GM18907 (cell line): ENCODE measurements at regions not wholly inside any gene's neighbourhood (a gene's known extent, or its start where the extent isn't known, plus 50 kb on each side); places are given as distances from the start of the nearest gene placed in this dataset.
"Not testable (repeated sequence)": the region's sequence is repeated elsewhere in the genome, so short reads cannot be mapped to it uniquely, and the experiment has no call there.

Experiments used
- ATAC-seq: cut with Tn5 transposase; IDR thresholded peaks from one replicate; pipeline ENCODE4 v1.9.1; 2021; ENCODE audit warnings: mild to moderate bottlenecking, moderate library complexity; ENCODE audit not compliant: unreplicated experiment

DNA sequence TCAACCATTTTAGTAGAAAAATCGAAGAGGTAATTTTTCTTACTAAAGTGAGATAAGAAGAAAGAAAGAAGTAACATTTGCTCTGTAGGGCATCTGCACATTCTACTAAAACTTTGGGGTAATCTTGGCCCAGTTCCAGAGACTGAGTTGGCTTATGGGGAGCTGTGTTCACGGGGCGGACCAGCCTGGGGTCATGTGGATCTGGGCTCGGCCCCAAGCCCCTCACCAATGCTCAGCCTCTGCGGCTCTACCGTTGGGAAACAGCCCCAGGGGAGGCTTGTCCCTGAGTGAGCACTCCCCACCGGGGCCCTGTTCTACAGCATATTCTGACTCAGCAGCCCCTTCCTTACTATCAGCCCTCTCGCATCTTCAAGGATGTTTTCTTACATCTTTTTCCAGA, 132.3 kb downstream of the RTP5 start:
- no peak for ATAC-seq

- ATAC-seq, result no peak
These were observed 133.4 kb downstream of the RTP5 start for GRCh38 chr2:242002944-242003343.

DNA sequence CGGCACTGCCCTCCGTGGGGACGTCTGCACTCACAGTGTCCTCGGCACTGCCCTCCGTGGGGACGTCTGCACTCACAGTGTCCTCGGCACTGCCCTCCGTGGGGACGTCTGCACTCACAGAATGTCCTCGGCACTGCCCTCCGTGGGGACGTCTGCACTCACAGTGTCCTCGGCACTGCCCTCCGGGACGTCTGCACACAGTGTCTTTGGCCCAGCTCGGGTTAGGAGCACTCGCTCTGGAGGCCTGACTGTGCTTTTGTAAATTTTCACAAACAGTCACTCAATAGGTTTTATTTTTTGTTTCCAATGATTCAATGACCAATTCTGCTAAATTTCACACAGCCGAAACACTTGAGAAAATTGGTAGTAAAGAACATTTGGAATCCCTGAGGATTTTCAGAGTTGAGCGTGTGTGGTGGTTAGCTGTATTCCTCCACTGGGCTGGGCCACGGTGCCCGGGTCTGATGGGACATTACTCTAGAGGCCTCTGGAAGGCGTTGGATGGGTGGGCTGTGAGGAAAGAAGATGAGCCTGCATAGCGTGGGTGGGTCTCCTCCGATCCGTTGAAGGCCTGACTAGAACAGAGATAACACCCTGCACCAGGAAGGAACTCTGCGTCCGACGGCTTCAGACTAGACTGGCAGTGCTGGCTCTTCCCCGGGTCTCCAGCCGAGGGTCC, 134.8 kb downstream of the RTP5 start:
- no peak for ATAC-seq

DNA sequence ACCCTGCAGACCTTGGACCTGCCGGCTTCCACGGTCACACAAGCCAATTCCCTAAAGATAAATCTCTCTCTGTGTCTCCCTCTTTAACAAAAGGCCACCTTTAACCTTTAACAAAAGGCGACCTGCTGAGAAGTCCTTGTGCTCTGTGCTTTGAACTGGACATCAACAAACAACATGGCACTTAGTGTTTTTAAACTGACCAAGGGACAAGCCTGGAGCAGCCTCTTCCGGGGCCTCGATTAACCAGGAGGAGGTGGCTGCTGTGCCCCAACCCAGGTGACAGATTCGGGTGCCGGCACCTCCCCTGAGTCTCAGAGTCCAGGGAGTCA, 135.3 kb downstream of the RTP5 start:
- ATAC-seq, result no peak

- ATAC-seq, result not testable (repeated sequence)
These were observed 136.6 kb downstream of the RTP5 start for GRCh38 chr2:242006091-242006634.

GRCh38 chr2:242008908-242009307, 139.4 kb downstream of the RTP5 start:
- ATAC-seq, result not testable (repeated sequence)

DNA sequence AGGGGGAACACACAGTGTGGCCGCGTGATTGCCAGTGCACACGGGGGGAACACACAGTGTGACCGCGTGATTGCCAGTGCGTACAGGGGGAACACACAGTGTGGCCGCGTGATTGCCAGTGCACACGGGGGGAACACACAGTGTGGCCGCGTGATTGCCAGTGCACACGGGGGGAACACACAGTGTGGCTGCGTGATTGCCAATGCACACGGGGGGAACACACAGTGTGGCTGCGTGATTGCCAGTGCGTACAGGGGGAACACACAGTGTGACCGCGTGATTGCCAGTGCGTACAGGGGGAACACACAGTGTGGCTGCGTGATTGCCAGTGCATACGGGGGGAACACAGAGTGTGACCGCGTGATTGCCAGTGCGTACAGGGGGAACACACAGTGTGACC, 140.3 kb downstream of the RTP5 start:
- not testable (repeated sequence) for ATAC-seq

DNA sequence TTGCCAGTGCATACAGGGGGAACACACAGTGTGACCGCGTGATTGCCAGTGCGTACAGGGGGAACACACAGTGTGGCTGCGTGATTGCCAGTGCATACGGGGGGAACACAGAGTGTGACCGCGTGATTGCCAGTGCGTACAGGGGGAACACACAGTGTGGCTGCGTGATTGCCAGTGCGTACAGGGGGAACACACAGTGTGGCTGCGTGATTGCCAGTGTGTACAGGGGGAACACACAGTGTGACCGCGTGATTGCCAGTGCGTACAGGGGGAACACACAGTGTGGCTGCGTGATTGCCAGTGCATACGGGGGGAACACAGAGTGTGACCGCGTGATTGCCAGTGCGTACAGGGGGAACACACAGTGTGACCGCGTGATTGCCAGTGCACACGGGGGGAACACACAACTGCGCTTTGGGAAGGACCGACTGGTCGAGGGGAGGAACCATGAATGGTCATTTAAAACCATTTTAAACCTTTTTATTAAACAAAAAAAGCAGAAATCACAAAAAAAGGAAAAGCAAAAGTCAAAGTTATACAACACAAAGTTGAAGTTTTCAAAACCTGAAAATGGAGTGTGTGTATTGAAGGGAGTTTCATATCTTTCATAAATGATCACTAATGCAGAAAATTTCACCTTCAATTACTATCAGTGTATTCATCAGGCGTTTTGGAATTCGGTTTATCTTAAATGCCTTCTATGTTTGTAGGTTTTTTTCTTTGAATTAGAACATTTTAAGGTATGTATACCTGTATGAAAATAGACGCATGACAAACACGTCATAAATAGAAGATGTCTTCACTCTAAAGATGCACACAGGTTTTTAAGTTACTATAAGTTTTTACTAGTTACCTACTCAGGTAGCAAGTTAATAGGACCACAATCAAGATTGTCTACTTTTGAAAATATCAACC, 141.0 kb downstream of the RTP5 start:
- not testable (repeated sequence) for ATAC-seq

- ATAC-seq, result no peak
These were observed 141.6 kb downstream of the RTP5 start for GRCh38 chr2:242011167-242011513.

DNA sequence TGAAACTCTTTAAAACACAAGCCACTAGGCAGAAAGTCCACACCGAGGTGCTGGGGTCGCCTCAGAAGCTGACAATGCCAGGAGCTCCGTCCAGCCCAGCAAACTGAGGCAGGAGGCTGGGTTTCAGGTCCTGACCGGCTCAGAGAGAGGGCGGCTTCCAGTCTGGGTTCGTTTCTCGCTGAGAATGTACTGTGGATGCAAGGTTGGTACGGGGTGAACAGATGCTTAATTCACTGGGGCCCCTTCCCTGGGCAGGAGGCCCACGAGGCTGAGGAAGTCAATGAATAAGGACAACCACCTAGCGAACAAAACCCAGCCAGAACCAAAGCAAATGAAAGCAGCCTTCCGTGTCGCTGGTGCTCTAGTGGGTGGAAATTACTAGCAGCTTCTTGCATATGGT, 142.0 kb downstream of the RTP5 start:
- no peak for ATAC-seq

DNA sequence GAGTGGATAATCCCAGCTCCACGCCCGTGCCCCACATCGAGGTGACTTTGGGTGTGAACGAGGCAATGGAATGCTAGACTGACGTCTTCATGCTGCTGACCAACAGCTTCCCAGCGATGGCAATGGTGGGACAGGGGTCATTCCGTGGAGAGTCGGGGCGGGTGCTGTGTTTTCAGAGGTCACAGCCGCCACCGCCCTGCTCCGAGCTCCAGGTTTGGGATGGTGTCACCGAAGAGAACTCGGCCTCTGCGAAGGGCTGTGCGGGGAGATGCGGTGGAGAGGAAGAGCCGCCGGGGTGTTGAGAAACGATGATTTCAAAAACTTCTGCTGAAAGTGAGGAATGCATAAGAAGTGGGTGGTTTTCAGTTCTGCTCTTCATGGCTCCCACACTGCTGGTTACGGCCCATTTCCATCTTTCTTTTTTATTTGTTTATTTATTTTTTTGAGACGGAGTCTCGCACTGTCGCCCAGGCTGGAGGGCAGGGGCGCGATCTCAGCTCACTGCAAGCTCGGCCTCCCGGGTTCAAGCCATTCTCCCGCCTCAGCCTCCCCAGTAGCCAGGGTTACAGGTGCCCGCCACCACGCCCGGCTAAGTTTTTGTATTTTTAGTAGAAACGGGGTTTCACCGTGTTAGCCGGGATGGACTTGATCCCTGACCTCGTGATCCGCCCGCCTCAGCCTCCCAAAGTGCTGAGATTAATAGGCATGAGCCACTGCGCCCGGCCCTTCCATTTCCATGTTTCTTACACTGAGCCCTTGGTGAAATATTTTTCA, 142.6 kb downstream of the RTP5 start:
- ATAC-seq, result no peak

DNA sequence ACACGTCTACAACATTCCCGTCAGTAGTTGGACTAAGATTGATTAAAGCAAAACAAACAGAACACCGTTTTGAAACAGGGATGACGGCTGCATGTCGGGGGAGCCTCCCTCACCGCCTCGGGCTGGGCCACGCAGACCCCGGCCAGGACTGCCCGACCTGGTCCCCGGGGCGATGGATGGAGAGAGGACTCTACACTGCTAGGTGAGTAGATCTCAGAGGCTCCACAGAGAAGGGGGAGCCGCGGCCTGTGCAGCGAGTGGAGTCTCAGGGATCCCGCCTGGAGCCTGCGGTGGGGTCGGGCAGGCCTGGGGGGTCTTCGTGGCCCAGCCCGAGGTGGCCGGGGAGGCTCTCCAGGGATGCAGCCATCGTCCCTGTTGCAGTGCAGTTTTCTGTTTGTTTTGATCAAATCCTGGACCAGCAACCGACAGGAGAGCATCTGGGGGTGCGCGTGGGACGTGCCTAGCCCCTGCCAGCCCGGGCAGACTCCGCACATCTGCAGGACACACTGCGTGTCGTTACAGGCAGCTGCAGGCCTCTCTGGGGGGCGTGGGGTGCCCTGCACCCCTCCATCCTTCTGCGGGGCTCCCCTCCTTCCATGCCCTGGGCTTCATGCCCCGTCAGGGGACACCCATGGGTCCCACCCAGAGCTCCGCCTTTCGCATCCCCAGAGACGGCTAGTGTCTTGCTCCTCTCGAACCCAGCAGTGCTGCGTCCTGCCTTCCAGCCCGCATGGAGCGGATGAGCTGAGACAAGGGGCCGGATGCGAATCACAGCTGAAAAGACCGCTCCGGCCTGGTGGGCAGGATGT, 143.6 kb downstream of the RTP5 start:
- ATAC-seq, result no peak

DNA sequence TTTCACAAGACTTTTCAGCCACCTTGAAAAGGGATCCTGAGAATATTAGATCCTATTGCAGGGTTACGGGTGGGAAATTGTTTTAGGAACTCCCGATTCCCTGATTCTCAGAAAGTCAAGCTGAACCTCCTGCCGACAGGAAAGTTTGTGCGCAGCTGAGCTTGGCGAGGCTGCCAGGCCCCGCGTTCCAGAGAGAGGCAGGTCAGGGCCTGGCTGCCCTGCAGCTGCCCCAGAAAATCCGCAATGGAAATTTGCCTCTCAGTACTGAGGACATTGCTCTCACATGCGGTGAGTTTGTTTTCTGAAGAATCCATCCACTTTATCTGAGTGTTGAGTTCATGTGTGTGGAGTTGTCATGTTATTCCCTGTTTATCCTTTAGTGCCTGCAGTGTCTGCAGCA, 144.2 kb downstream of the RTP5 start:
- no peak for ATAC-seq

DNA sequence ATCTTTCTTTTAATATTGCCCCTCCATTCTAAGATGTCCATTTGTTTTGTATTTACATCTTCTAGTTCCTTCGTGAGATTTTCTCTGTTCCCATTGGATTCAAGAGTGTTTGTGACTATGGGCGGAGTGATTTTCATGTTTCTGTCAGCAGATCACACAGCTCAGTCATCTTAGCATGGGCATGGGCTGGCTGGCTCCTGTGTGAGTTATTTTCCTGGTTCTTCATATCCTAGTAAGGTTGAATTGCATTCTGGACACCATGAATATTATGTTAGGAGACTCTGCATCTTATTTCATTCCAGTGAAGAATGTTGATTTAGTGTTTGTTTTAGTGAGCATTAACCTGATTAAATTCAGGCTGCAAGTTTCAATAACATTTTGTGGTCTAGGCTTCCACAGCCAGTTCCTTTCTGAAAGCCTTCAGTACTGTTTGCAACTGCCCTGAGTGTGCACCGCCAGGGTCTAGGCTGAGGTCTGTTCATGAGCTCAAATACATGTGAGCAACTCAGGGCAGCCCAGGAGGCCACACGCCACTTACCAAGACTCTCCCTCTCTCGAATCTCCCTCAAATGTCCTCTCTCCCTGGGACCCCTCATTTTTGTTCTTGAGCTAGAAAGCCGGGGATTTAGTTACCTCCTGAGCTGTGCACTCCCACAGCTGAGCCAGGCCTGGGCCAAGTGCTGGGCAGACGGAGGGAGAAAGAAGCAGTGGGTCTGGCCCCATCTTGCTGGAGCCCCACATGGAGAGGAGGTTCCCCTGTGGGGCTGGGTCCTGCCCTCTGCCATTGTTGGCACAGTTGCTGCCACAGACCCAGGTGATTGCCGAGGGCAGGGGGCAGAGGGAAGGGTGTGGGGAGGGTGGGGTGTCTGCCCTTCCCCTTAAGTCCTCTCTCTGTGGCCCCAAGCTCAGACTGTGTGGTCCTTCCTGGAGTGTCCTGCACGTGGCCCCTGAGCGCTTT, 145.9 kb downstream of the RTP5 start:
- no peak for ATAC-seq

GRCh38 chr2:242017086-242017485, 147.6 kb downstream of the RTP5 start:
- no peak for ATAC-seq

DNA sequence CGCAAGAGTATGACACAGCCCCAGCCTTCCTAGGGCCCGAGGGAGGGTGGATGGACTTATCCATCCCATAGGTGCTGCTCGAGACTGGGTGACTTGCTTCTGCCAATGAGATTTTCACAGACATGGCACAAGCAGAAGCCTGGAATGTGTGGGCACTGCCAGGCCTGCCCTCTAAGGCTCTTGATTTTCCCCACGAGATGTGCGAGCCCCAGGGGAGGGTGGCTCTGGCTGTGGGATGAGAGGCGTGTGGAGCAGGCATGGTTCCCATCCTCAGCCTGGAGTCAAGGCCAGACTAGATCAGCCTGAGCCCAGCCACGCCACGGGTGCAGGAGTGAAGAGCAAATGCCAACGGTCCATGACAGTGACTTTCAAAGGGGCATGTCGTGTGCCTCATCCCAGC, 148.9 kb downstream of the RTP5 start:
- not testable (repeated sequence) for ATAC-seq

DNA sequence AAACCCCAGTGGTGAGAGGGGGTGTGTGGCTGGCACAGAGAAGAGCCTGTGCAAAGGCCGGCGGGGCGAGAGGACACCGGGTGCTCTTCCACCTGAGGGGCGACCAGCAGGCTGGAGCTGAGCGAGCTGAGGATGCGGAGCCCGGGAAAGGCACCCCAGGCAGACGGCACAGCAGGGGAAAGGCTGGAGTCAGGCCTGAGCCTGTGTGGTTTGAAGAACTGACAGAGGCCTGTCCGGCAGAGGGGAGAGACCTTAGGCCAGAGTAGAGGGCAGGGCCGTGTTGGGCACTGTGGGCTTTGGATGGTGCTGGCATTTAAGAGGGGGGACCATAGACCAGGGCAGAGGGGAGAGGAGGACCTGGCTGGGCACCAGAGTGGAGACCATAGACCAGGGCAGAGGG, 149.8 kb downstream of the RTP5 start:
- no peak for ATAC-seq

GRCh38 chr2:242020196-242021004, 150.9 kb downstream of the RTP5 start:
- ATAC-seq, result no peak
